Glutamatergic neuron (in vitro differentiated cells): ENCODE measurements at regions not wholly inside any gene's neighbourhood (a gene's known extent, or its start where the extent isn't known, plus 50 kb on each side); places are given as distances from the start of the nearest gene placed in this dataset.
A peak's percentile ranks its signal among the peaks of the same experiment; 100 is the strongest.
"Not testable (repeated sequence)": the region's sequence is repeated elsewhere in the genome, so short reads cannot be mapped to it uniquely, and the experiment has no call there.

Source experiments
- DNase-seq: peaks from one replicate; pipeline ENCODE4 v3.0.0; 2022
- H3K27ac Mint-ChIP-seq: one replicate; pipeline ENCODE4 v1.8.0; 2020; ENCODE audit warnings: mild to moderate bottlenecking, mixed read lengths, inconsistent platforms; ENCODE audit not compliant: unreplicated experiment
- H3K27me3 Mint-ChIP-seq: one replicate; pipeline ENCODE4 v1.8.0; 2020; ENCODE audit warnings: mild to moderate bottlenecking, moderate library complexity, mixed read lengths, inconsistent platforms; ENCODE audit not compliant: unreplicated experiment
- H3K36me3 Mint-ChIP-seq: one replicate; pipeline ENCODE4 v1.8.0; 2020; ENCODE audit warnings: mild to moderate bottlenecking, mixed read lengths, inconsistent platforms; ENCODE audit not compliant: unreplicated experiment
- H3K4me1 Mint-ChIP-seq: one replicate; pipeline ENCODE4 v1.8.0; 2020; ENCODE audit warnings: mild to moderate bottlenecking, low read depth, mixed read lengths, inconsistent platforms; ENCODE audit not compliant: unreplicated experiment
- H3K4me3 Mint-ChIP-seq: one replicate; pipeline ENCODE4 v1.8.0; 2020; ENCODE audit warnings: mild to moderate bottlenecking, mixed read lengths, inconsistent platforms; ENCODE audit not compliant: unreplicated experiment
- H3K9me3 Mint-ChIP-seq: one replicate; pipeline ENCODE4 v1.8.0; 2020; ENCODE audit warnings: mild to moderate bottlenecking, moderate library complexity, mixed read lengths, inconsistent platforms; ENCODE audit not compliant: unreplicated experiment
- CTCF ChIP-seq: fragments of 200-600 bp; sonication (generic); IDR thresholded peaks from one replicate; pipeline ENCODE4 v1.5.0; 2021; ENCODE audit not compliant: partially characterized antibody, unreplicated experiment

DNA sequence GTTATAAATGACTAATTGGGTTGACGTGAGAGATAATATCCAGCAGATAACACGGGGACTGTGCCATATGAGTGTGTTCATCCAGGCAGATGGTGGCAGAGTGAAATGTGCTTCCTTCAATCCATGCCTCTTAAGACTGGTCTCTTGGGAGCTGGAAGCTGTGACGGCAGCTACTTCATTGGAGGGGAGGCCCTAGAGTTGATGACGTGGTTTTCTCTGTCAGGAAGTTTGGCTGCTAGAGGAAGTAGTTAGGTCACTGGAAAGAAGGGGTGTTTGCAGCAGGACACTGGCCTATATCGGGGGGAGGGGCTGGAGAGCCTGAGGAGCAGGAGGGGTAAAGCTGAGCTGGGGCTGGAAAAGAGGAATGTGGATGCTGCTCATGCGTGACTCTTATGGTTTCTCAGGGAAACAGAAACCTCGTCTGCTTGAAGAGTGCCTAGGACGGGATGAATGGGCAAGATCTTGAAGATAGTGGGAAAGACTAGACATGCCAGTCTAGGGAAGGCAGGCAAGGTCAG is 3051.6 kb downstream of the RPIA start:
- H3K4me1 Mint-ChIP-seq, result peaks cover 16% of the 10 kb centered on the region
- H3K9me3 Mint-ChIP-seq, H3K36me3 Mint-ChIP-seq, H3K27me3 Mint-ChIP-seq: not testable (repeated sequence)
- H3K4me3 Mint-ChIP-seq, result peak overlapping the region; percentile 40
- peak overlapping the region; percentile 72 for H3K27ac Mint-ChIP-seq
- DNase-seq, result peak; percentile 46

GRCh38 chr2:91743910-91744309 is 3052.4 kb downstream of the RPIA start:
- H3K4me3 Mint-ChIP-seq, H3K27me3 Mint-ChIP-seq: not testable (repeated sequence)

DNA sequence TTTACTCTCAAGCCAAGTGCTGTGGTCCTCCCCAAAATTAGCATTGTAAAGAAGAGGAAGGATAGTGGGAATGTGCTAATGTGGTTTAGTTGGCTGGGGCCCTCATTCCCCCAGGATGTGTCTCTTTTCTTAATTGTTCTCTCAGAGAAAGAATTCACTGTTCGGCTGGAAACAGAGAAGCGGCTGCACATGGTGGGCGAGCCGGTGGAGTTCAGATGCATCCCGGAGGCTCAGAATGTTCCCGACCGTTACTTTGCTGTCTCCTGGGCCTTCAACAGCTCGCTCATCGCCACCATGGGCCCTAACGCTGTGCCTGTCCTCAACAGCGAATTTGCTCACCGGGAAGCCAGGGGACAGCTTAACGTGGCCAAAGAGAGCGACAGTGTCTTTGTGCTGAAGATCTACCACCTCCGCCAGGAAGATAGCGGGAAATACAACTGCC is 3053.2 kb downstream of the RPIA start:
- Mint-ChIP-seq H3K27ac (peak overlapping the region; percentile 70), H3K4me1 (peaks cover 26% of the 10 kb centered on the region), H3K4me3 (peak overlapping the region; percentile 81)
- not testable (repeated sequence) for H3K9me3 Mint-ChIP-seq, DNase-seq, H3K27me3 Mint-ChIP-seq, H3K36me3 Mint-ChIP-seq

More at GRCh38 chr2:91743910-91744309, 3052.4 kb downstream of the RPIA start:
- not testable (repeated sequence) for H3K9me3 Mint-ChIP-seq, DNase-seq, H3K27ac Mint-ChIP-seq, H3K36me3 Mint-ChIP-seq
- H3K4me1 Mint-ChIP-seq, result peaks cover 21% of the 10 kb centered on the region

DNA sequence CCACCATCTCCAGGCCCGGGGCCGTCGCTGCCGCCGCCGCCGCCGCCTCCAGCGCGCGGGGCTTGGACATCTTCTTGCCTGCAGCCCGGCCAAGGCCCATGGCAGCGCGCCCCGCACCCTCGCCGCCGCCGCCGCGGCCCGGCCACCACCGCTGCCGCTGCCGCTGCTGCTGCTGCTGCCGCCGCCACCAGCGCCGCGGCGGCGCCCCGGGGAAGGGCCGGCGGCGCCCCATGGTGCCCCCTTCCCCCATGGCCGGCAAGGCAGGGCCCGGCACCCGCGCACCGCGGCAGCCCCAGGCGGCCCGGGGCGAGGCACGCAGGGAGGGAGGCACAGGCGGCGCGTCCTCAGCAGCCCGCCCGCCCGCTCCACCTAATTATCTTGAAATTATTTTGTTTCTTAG is 3057.4 kb downstream of the RPIA start:
- H3K36me3 Mint-ChIP-seq, result peaks cover 5% of the 10 kb centered on the region
- H3K9me3 Mint-ChIP-seq, result no peaks in the 10 kb centered on the region
- peaks cover 2% of the 10 kb centered on the region for H3K27me3 Mint-ChIP-seq
- peaks cover 24% of the 10 kb centered on the region for H3K4me1 Mint-ChIP-seq
- H3K4me3 Mint-ChIP-seq, result peak overlapping the region; percentile 90
- no peak for TF ChIP-seq CTCF
- peak; percentile 58 for DNase-seq
- no peak overlapping the region for H3K27ac Mint-ChIP-seq

DNA sequence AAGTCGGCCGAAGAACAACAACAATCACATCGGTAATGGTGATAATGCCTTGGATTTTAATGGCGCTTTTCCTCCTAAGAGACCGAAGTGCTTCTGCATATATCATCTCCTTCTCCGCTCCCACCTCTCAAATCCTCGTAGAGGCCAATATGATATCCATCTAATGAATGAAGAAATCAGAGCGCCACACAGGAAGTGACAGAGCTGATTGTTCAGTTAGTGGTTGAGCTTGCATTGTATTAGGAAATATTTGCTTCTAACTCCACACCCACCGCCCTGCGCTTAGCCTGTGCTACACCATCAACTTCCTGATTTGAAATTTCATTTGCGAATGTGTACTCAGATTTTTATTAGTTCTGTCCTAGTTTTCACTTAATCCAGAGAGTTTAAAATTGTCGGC is 3058.2 kb downstream of the RPIA start:
- H3K27me3 Mint-ChIP-seq, H3K36me3 Mint-ChIP-seq, DNase-seq, H3K9me3 Mint-ChIP-seq: not testable (repeated sequence)
- Mint-ChIP-seq H3K4me1 (peaks cover 20% of the 10 kb centered on the region), H3K4me3 (peak overlapping the region; percentile 90), H3K27ac (peak overlapping the region; percentile 72)

DNA sequence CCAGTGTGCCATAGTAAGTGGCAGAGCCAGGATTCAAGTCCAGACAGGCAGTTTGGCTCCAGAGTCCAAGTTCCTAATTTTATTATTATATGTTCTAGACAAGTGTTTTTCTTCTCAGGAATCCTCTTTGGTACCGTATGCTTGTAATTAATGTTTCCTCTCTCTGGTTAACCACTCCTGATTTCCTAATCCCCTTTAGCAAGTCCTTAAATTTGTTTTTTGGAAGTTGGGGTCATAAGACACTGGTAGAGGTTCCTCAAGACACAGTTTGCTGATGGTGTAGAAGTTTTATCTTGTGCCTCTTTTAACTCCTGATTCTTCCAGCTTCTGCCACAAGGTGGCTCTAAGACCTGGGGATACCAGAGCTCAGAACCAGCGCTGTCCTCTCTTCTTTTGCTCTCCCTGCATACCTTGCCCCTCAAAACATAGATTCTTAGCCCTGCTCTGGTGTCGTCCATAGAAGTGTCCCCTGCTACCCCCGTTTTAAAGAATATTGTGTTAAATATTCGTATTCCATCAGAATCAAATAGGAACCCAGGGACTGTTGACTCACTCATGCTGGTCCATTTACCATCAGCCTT is 3068.0 kb downstream of the RPIA start:
- not testable (repeated sequence) for H3K27ac Mint-ChIP-seq, H3K9me3 Mint-ChIP-seq, H3K4me1 Mint-ChIP-seq, H3K27me3 Mint-ChIP-seq, H3K4me3 Mint-ChIP-seq, DNase-seq, H3K36me3 Mint-ChIP-seq
- TF ChIP-seq CTCF, result peak; percentile 41

- not testable (repeated sequence) for H3K27ac Mint-ChIP-seq, H3K4me1 Mint-ChIP-seq, H3K27me3 Mint-ChIP-seq, DNase-seq, H3K9me3 Mint-ChIP-seq, H3K4me3 Mint-ChIP-seq, H3K36me3 Mint-ChIP-seq
These were observed 3069.2 kb downstream of the RPIA start for GRCh38 chr2:91760672-91761071.

DNA sequence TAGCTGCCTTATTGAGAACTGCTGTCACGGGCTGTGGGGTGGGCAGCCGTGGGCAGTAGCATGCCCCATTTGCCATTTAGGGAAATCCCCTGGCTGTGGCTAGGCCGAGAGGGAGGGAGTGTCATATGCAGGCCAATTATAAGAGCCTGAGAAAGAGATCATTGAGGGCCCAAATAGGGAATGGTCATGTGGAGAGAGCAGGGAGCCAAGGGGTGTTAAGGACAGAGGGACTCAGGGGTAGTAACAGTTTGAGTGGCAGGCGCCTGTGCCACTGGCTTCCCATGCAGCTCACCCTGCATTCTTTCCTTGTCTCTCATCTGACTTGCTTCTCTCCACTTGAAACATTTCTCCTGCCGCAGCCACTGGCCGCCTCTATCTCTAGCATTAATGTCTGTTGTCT is 3070.8 kb downstream of the RPIA start:
- H3K4me3 Mint-ChIP-seq, H3K4me1 Mint-ChIP-seq, H3K27me3 Mint-ChIP-seq, DNase-seq, H3K9me3 Mint-ChIP-seq, H3K27ac Mint-ChIP-seq, H3K36me3 Mint-ChIP-seq: not testable (repeated sequence)

GRCh38 chr2:91763710-91764109 is 3072.2 kb downstream of the RPIA start:
- not testable (repeated sequence) for H3K4me1 Mint-ChIP-seq, H3K27me3 Mint-ChIP-seq, H3K27ac Mint-ChIP-seq, H3K36me3 Mint-ChIP-seq, DNase-seq, H3K4me3 Mint-ChIP-seq, H3K9me3 Mint-ChIP-seq

GRCh38 chr2:91764581-91765002 is 3073.1 kb downstream of the RPIA start:
- H3K4me1 Mint-ChIP-seq, H3K27ac Mint-ChIP-seq, H3K27me3 Mint-ChIP-seq, H3K9me3 Mint-ChIP-seq, DNase-seq, H3K4me3 Mint-ChIP-seq, H3K36me3 Mint-ChIP-seq: not testable (repeated sequence)
